PC-9 (cell line): ENCODE measurements at regions not wholly inside any gene's neighbourhood (a gene's known extent, or its start where the extent isn't known, plus 50 kb on each side); places are given as distances from the start of the nearest gene placed in this dataset.

ENCODE experiments used
- BruUV-seq: library from RNA; stranded (reverse); fragments of 400-500 nt; replicated peaks from 2 replicates; lab custom pipeline; 2021; lab: Mats Ljungman, UMichigan
- CTCF ChIA-PET: fragments of 300-600 bp; sonication (Branson Sonifier 250); formaldehyde crosslinking; loops from one replicate; lab custom pipeline; 2022; ENCODE audit warnings: antibody characterized with exemption; lab: Charles Lee
- POLR2A ChIA-PET: fragments of 300-600 bp; sonication (Branson Sonifier 250); formaldehyde crosslinking; loops from one replicate; lab custom pipeline; 2022; ENCODE audit warnings: antibody characterized with exemption; ENCODE audit not compliant: unreplicated experiment; lab: Charles Lee
- DNase-seq, 2 experiments: peaks; one replicate each; pipeline versions ENCODE4 v3.0.0 to v3.0.0-alpha.2; 2015 to 2022; ENCODE audit warnings: mixed read lengths in 1 of 2
- H2AFZ ChIP-seq: fragments of 200-600 bp; sonication (generic); 2 replicates; pipeline ENCODE4 v1.8.1; 2017; ENCODE audit warnings: antibody characterized with exemption
- H3F3A ChIP-seq: fragments of 200-600 bp; sonication (generic); 2 replicates; pipeline ENCODE4 v1.8.1; 2017; ENCODE audit warnings: antibody characterized with exemption, mild to moderate bottlenecking, low read depth; ENCODE audit not compliant: insufficient read depth
- H3K27ac ChIP-seq: fragments of 200-600 bp; sonication (generic); 2 replicates; pipeline ENCODE4 v1.6.1; 2016; ENCODE audit warnings: mixed run types
- H3K27me3 ChIP-seq: fragments of 200-600 bp; sonication (generic); 2 replicates; pipeline ENCODE4 v1.6.1; 2016; ENCODE audit warnings: low read depth, mixed run types; ENCODE audit not compliant: insufficient read depth
- H3K36me3 ChIP-seq: fragments of 200-600 bp; sonication (generic); 2 replicates; pipeline ENCODE4 v1.6.1; 2016; ENCODE audit warnings: low read depth, mixed run types
- H3K4me1 ChIP-seq: fragments of 200-600 bp; sonication (generic); replicated peaks from 2 replicates; pipeline ENCODE4 v1.6.1; 2016; ENCODE audit warnings: mixed run types; ENCODE audit not compliant: insufficient read depth
- H3K4me2 ChIP-seq: fragments of 200-600 bp; sonication (generic); 2 replicates; pipeline ENCODE4 v1.6.1; 2017; ENCODE audit warnings: mixed run types
- H3K4me3 ChIP-seq: fragments of 200-600 bp; sonication (generic); 2 replicates; pipeline ENCODE4 v1.6.1; 2016; ENCODE audit warnings: mixed run types
- H3K79me2 ChIP-seq: fragments of 200-600 bp; sonication (generic); 2 replicates; pipeline ENCODE4 v1.6.1; 2017; ENCODE audit warnings: low read depth, mixed run types
- H3K9me2 ChIP-seq: fragments of 200-600 bp; sonication (generic); 2 replicates; pipeline ENCODE4 v1.8.1; 2017; ENCODE audit warnings: mild to moderate bottlenecking; ENCODE audit not compliant: insufficient read depth
- H3K9me3 ChIP-seq: fragments of 200-600 bp; sonication (generic); 2 replicates; pipeline ENCODE4 v1.8.1; 2016; ENCODE audit warnings: low read depth; ENCODE audit not compliant: insufficient read depth
- H4K20me1 ChIP-seq: fragments of 200-600 bp; sonication (generic); 2 replicates; pipeline ENCODE4 v1.8.1; 2017; ENCODE audit not compliant: insufficient read depth
- EZH2 ChIP-seq: fragments of 200-600 bp; sonication (generic); IDR thresholded peaks from 2 replicates; pipeline ENCODE4 v1.8.0; 2017; ENCODE audit warnings: antibody characterized with exemption, low read depth
- intact Hi-C: fragments of 100-400 bp; cut with micrococcal nuclease; formaldehyde crosslinking; loops from one replicate; pipeline ENCODE4 v1.10.0; 2022; ENCODE audit not compliant: unreplicated experiment
- TF ChIP-seq, protein P1 (sequence below): fragments of 200-600 bp; sonication (generic); conservative IDR thresholded peaks from 2 replicates; pipeline ENCODE4 v1.6.1; 2017; ENCODE audit warnings: mixed run types, antibody characterized with exemption, mild to moderate bottlenecking, moderate library complexity

DNA sequence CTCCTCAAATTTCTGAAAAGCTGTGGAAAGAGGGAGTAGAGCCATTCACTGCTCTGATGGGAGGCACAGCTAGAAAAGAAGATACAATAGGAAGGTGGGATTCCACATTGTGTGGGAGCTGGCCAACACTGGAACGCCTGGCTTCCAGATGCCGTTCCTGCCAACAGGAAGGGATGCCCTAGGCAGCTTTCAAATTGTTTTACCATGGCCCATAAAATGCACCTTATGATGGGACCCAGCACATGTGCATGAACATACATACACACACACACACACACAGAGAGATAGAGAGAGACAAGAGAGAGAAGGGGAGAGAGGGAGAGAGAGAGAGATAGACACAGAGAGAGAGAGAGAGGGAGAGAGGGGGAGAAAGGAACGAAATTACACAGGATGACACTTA lies 86.1 kb upstream of the BZW1 start:
- no peak for DNase-seq
- H3K79me2 ChIP-seq: no peaks in the 10 kb centered on the region
- POLR2A ChIA-PET: no interaction called here
- no peaks in the 10 kb centered on the region; the same call in 1 of the 2 replicates for H3F3A ChIP-seq
- intact Hi-C loops: no loop called here
- H3K4me1 ChIP-seq: peaks cover 12% of the 10 kb centered on the region
- H3K4me3 ChIP-seq: no peak overlapping the region
- H4K20me1 ChIP-seq: no peaks in the 10 kb centered on the region
- BruUV-seq: no TSS peak
- H2AFZ ChIP-seq: no peak overlapping the region
- H3K27me3 ChIP-seq: no peaks in the 10 kb centered on the region
- H3K9me2 ChIP-seq: no peaks in the 10 kb centered on the region
- peaks cover 5% of the 10 kb centered on the region; the same call in 1 of the 2 replicates for H3K9me3 ChIP-seq
- no peak overlapping the region for H3K27ac ChIP-seq
- CTCF ChIA-PET: no interaction called here
- no peak overlapping the region for H3K4me2 ChIP-seq
- H3K36me3 ChIP-seq: no peaks in the 10 kb centered on the region
- no peak for TF ChIP-seq EZH2
- TF ChIP-seq, protein P1, sequence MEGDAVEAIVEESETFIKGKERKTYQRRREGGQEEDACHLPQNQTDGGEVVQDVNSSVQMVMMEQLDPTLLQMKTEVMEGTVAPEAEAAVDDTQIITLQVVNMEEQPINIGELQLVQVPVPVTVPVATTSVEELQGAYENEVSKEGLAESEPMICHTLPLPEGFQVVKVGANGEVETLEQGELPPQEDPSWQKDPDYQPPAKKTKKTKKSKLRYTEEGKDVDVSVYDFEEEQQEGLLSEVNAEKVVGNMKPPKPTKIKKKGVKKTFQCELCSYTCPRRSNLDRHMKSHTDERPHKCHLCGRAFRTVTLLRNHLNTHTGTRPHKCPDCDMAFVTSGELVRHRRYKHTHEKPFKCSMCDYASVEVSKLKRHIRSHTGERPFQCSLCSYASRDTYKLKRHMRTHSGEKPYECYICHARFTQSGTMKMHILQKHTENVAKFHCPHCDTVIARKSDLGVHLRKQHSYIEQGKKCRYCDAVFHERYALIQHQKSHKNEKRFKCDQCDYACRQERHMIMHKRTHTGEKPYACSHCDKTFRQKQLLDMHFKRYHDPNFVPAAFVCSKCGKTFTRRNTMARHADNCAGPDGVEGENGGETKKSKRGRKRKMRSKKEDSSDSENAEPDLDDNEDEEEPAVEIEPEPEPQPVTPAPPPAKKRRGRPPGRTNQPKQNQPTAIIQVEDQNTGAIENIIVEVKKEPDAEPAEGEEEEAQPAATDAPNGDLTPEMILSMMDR: no peak

DNA sequence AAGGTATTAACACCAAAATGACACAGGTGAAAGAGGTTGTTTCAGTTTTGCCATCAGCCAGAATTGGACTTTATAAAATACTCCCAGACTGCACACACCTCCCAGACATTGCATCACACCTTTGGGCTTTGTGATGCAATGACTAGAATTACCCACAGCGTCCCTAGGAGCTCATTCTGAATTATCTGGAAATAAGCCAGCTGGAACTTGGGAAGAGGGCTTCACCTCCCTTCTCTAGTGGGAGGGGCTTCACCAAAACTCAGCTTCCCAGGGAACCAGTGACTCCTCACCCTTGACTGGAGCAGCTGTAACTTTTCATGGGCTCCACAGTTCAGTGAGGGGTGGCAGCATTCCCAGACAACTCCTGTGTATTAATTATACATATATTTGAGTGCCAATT lies 83.1 kb upstream of the BZW1 start:
- Histone ChIP-seq H4K20me1 (no peaks in the 10 kb centered on the region), H3K27ac (peak overlapping the region; percentile 49), H3K36me3 (no peaks in the 10 kb centered on the region), H2AFZ (peak overlapping the region; percentile 58; the same call in 1 of the 2 replicates), H3K79me2 (no peaks in the 10 kb centered on the region), H3F3A (peaks cover 12% of the 10 kb centered on the region; the same call in 1 of the 2 replicates), H3K4me2 (peak overlapping the region; percentile 52), H3K9me2 (no peaks in the 10 kb centered on the region), H3K9me3 (no peaks in the 10 kb centered on the region), H3K4me1 (peaks cover 22% of the 10 kb centered on the region), H3K4me3 (no peak overlapping the region), H3K27me3 (no peaks in the 10 kb centered on the region)
- POLR2A ChIA-PET: no interaction called here
- CTCF ChIA-PET: no interaction called here
- peak in 1 of 2 experiments; percentile 49 for DNase-seq
- BruUV-seq: no TSS peak
- TF ChIP-seq EZH2: no peak
- TF ChIP-seq, protein P1: no peak
- intact Hi-C loops: no loop called here

DNA sequence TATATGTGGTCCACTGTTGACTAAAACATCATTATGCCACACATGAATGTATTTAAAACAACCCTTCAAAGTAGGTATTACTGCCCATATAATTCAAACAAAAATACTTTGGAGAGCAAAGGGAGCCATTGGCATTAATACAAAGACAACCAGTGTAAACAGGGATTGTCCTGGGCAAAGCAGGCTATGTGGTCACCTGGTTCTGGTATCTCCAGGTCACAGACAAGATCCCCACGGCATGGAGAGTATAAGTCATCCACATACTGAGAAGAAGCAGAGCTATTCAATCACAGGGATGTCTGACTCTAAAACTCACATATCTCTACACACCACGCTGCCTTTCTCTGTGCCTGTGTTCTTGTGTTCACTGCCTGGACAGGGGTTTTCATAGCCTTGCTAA lies 81.4 kb upstream of the BZW1 start:
- no peak overlapping the region for H3K4me2 ChIP-seq
- H3K27ac ChIP-seq: no peak overlapping the region
- no TSS peak for BruUV-seq
- H3K79me2 ChIP-seq: no peaks in the 10 kb centered on the region
- intact Hi-C loops: no loop called here
- TF ChIP-seq EZH2: no peak
- TF ChIP-seq, protein P1: no peak
- no peaks in the 10 kb centered on the region for H3K27me3 ChIP-seq
- DNase-seq: no peak
- no peaks in the 10 kb centered on the region for H3K36me3 ChIP-seq
- H3F3A ChIP-seq: peaks cover 12% of the 10 kb centered on the region; the same call in 1 of the 2 replicates
- ChIA-PET CTCF (no interaction called here), POLR2A (no interaction called here)
- no peak overlapping the region for H2AFZ ChIP-seq
- no peak overlapping the region for H3K4me3 ChIP-seq
- peaks cover 22% of the 10 kb centered on the region for H3K4me1 ChIP-seq
- no peaks in the 10 kb centered on the region for H4K20me1 ChIP-seq
- H3K9me3 ChIP-seq: no peaks in the 10 kb centered on the region
- H3K9me2 ChIP-seq: no peaks in the 10 kb centered on the region
